ENCODE measurements at regions not wholly inside any gene's neighbourhood (a gene's known extent, or its start where the extent isn't known, plus 50 kb on each side); places are given as distances from the start of the nearest gene placed in this dataset.

DNA sequence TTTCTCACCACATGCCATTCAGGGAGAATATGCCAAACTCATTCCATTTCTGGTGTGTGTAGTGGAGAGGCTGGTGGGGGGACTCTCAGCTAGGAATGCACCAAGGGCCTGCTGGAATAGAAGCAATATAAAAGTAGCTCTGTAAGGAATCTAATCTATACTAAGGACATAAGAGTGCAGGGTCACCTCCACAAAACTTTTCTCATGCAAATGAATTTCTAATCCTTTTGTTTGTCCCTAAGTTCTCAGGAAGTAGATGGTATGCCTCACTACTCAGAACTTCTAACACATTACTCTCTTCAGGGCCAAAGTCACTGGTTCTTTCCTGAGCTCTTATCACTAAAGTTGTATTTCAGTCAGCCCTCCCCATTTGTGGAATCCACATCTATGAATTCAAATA, 427.2 kb downstream of the C6orf118 start:
- Histone ChIP-seq H4K20me1 (ENCODE audit: insufficient read depth) (no peaks in the 10 kb centered on the region), H3F3A (ENCODE audit: insufficient read depth, low read length, poor library complexity, severe bottlenecking) (no peaks in the 10 kb centered on the region), H3K79me2 (replicated peaks; ENCODE audit: insufficient read depth, low read length) (no peaks in the 10 kb centered on the region), H3K4me2 (ENCODE audit: low read length) (no peak overlapping the region), H3K4me3 (ENCODE audit: low read length) (no peak overlapping the region), H2AFZ (ENCODE audit: low read depth, low read length) (no peak overlapping the region), H3K9me3 (ENCODE audit: low read length) (no peaks in the 10 kb centered on the region), H3K36me3 (ENCODE audit: insufficient read depth, low read length) (no peaks in the 10 kb centered on the region), H3K9me2 (ENCODE audit: insufficient read depth, low read length) (no peaks in the 10 kb centered on the region), H3K9ac (ENCODE audit: low read length) (no peak overlapping the region), H3K27me3 (ENCODE audit: insufficient read depth, low read depth, low read length) (no peaks in the 10 kb centered on the region), H3K27ac (ENCODE audit: low read length) (no peak overlapping the region)
- no peak for TF ChIP-seq REST (IDR thresholded peaks at IDR 0.05; ENCODE audit: borderline replicate concordance)
- TF ChIP-seq, protein P1, sequence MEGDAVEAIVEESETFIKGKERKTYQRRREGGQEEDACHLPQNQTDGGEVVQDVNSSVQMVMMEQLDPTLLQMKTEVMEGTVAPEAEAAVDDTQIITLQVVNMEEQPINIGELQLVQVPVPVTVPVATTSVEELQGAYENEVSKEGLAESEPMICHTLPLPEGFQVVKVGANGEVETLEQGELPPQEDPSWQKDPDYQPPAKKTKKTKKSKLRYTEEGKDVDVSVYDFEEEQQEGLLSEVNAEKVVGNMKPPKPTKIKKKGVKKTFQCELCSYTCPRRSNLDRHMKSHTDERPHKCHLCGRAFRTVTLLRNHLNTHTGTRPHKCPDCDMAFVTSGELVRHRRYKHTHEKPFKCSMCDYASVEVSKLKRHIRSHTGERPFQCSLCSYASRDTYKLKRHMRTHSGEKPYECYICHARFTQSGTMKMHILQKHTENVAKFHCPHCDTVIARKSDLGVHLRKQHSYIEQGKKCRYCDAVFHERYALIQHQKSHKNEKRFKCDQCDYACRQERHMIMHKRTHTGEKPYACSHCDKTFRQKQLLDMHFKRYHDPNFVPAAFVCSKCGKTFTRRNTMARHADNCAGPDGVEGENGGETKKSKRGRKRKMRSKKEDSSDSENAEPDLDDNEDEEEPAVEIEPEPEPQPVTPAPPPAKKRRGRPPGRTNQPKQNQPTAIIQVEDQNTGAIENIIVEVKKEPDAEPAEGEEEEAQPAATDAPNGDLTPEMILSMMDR (IDR thresholded peaks at IDR 0.05; ENCODE audit: poor library complexity, severe bottlenecking): no peak
- no peak for TF ChIP-seq RAD21 (conservative IDR thresholded peaks at IDR 0.05)
- no peak for TF ChIP-seq SMC3 (conservative IDR thresholded peaks at IDR 0.05; ENCODE audit: poor library complexity)
- no peak for TF ChIP-seq EP300 (conservative IDR thresholded peaks at IDR 0.05; ENCODE audit: poor library complexity, severe bottlenecking)
- TF ChIP-seq EZH2 (IDR thresholded peaks at IDR 0.05; ENCODE audit: borderline replicate concordance, insufficient read depth, low read length, poor library complexity, severe bottlenecking): no peak
- no peak for TF ChIP-seq TAF1 (IDR thresholded peaks at IDR 0.05; ENCODE audit: low read depth)
- no peak for TF ChIP-seq POLR2AphosphoS5 (IDR thresholded peaks at IDR 0.05)
- TF ChIP-seq MXI1 (conservative IDR thresholded peaks at IDR 0.05; ENCODE audit: poor library complexity, severe bottlenecking): no peak

GRCh38 chr6:164871783-164872182, 437.6 kb downstream of the C6orf118 start:
- no peak overlapping the region for H3K4me2 ChIP-seq (ENCODE audit: low read length)
- no peaks in the 10 kb centered on the region for H3K27me3 ChIP-seq (ENCODE audit: insufficient read depth, low read depth, low read length)
- TF ChIP-seq EP300 (conservative IDR thresholded peaks at IDR 0.05; ENCODE audit: poor library complexity, severe bottlenecking): no peak
- no peak for TF ChIP-seq TAF1 (IDR thresholded peaks at IDR 0.05; ENCODE audit: low read depth)
- no peak for TF ChIP-seq REST (IDR thresholded peaks at IDR 0.05; ENCODE audit: borderline replicate concordance)
- TF ChIP-seq RAD21 (conservative IDR thresholded peaks at IDR 0.05): no peak
- no peak for TF ChIP-seq POLR2AphosphoS5 (IDR thresholded peaks at IDR 0.05)
- TF ChIP-seq, protein P1 (IDR thresholded peaks at IDR 0.05; ENCODE audit: poor library complexity, severe bottlenecking): no peak
- no peak for TF ChIP-seq EZH2 (IDR thresholded peaks at IDR 0.05; ENCODE audit: borderline replicate concordance, insufficient read depth, low read length, poor library complexity, severe bottlenecking)
- no peak for TF ChIP-seq MXI1 (conservative IDR thresholded peaks at IDR 0.05; ENCODE audit: poor library complexity, severe bottlenecking)
- TF ChIP-seq SMC3 (conservative IDR thresholded peaks at IDR 0.05; ENCODE audit: poor library complexity): no peak
- no peaks in the 10 kb centered on the region for H3K9me2 ChIP-seq (ENCODE audit: insufficient read depth, low read length)
- H3K36me3 ChIP-seq (ENCODE audit: insufficient read depth, low read length): no peaks in the 10 kb centered on the region
- peaks cover 5% of the 10 kb centered on the region for H3K9me3 ChIP-seq (ENCODE audit: low read length)
- H3K79me2 ChIP-seq (replicated peaks; ENCODE audit: insufficient read depth, low read length): no peaks in the 10 kb centered on the region
- H2AFZ ChIP-seq (ENCODE audit: low read depth, low read length): no peak overlapping the region
- no peak overlapping the region for H3K9ac ChIP-seq (ENCODE audit: low read length)
- no peak overlapping the region for H3K4me3 ChIP-seq (ENCODE audit: low read length)
- H4K20me1 ChIP-seq (ENCODE audit: insufficient read depth): no peaks in the 10 kb centered on the region
- H3F3A ChIP-seq (ENCODE audit: insufficient read depth, low read length, poor library complexity, severe bottlenecking): no peaks in the 10 kb centered on the region
- no peak overlapping the region for H3K27ac ChIP-seq (ENCODE audit: low read length)

All from neural cell (in vitro differentiated cells).